Stimulated activated naive CD8-positive, alpha-beta T cell treated with anti-CD3 and anti-CD28 coated beads, Interleukin-15, Interleukin-2, amounts not matched to agents 100 U/mL and 50 U/mL, for 24 hours (primary cell): ENCODE measurements at regions not wholly inside any gene's neighbourhood (a gene's known extent, or its start where the extent isn't known, plus 50 kb on each side); places are given as distances from the start of the nearest gene placed in this dataset.

Experiments used
- ATAC-seq: fragments of 150-1000 bp; cut with Tn5 transposase; one replicate; pipeline ENCODE4 v1.10.0; 2021
- DNase-seq: peaks from one replicate; pipeline ENCODE4 v3.0.0; 2021

- no peak for ATAC-seq
- no peak for DNase-seq
Observed at GRCh38 chr9:13330396-13331004, 51.0 kb upstream of the MPDZ start.
